ENCODE measurements at regions not wholly inside any gene's neighbourhood (a gene's known extent, or its start where the extent isn't known, plus 50 kb on each side); places are given as distances from the start of the nearest gene placed in this dataset.

DNA sequence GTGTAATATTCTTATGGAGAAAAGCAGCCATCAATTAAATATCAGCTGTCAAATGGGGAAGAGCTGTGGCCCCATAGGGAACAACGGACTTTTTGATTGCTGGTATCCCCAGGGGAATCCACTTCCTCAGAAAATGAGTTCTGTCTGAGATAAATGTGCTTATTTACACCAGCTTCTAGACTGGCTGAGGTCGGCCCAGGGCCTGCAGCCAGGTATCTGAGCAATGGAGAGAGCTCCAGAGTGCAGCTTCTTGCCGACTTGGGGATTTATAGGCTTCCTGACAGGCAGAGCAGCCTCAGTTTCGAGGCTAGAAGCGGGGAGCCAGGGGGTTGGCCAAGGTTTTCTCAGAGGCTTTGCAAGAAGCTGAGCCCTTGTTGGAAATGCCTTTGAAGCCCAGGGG lies 67.2 kb downstream of the MCFD2 start:
- H3K4me1 ChIP-seq (ENCODE audit: control insufficient read depth in 2 of 3, insufficient read depth in 2 of 3, low read depth in 1 of 3, low read length in 3 of 3) = peaks cover 4 to 52% (median 49%) of the 10 kb centered on the region in 3 donors
- H3K36me3 ChIP-seq (ENCODE audit: control insufficient read depth in 2 of 3, insufficient read depth in 3 of 3, low read length in 3 of 3) = no peaks in the 10 kb centered on the region
- TF ChIP-seq, protein P1, sequence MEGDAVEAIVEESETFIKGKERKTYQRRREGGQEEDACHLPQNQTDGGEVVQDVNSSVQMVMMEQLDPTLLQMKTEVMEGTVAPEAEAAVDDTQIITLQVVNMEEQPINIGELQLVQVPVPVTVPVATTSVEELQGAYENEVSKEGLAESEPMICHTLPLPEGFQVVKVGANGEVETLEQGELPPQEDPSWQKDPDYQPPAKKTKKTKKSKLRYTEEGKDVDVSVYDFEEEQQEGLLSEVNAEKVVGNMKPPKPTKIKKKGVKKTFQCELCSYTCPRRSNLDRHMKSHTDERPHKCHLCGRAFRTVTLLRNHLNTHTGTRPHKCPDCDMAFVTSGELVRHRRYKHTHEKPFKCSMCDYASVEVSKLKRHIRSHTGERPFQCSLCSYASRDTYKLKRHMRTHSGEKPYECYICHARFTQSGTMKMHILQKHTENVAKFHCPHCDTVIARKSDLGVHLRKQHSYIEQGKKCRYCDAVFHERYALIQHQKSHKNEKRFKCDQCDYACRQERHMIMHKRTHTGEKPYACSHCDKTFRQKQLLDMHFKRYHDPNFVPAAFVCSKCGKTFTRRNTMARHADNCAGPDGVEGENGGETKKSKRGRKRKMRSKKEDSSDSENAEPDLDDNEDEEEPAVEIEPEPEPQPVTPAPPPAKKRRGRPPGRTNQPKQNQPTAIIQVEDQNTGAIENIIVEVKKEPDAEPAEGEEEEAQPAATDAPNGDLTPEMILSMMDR (IDR thresholded peaks at IDR 0.05; ENCODE audit: borderline replicate concordance, extremely low read depth, insufficient read depth) = no peak
- peak in 4 of 5 donors; percentile 34 to 59 (median 50) for DNase-seq
- H3K27me3 ChIP-seq (ENCODE audit: control insufficient read depth, insufficient read depth, low read length) = no peaks in the 10 kb centered on the region
- peak overlapping the region in 1 of 3 donors; percentile 0 for H3K4me3 ChIP-seq (ENCODE audit: low read length in 3 of 3)
- no peak for FAIRE-seq
- H3K27ac ChIP-seq (ENCODE audit: low read depth in 2 of 2, low read length in 2 of 2) = peak overlapping the region; percentile 93 to 96
- intact Hi-C loops (cut with DNase I) = no loop called here
- H3K9ac ChIP-seq (ENCODE audit: low read length in 3 of 3) = peak overlapping the region in 1 of 3 donors; percentile 68
- H3K9me3 ChIP-seq (ENCODE audit: control insufficient read depth in 2 of 3, insufficient read depth in 1 of 3, low read length in 3 of 3) = no peaks in the 10 kb centered on the region

DNA sequence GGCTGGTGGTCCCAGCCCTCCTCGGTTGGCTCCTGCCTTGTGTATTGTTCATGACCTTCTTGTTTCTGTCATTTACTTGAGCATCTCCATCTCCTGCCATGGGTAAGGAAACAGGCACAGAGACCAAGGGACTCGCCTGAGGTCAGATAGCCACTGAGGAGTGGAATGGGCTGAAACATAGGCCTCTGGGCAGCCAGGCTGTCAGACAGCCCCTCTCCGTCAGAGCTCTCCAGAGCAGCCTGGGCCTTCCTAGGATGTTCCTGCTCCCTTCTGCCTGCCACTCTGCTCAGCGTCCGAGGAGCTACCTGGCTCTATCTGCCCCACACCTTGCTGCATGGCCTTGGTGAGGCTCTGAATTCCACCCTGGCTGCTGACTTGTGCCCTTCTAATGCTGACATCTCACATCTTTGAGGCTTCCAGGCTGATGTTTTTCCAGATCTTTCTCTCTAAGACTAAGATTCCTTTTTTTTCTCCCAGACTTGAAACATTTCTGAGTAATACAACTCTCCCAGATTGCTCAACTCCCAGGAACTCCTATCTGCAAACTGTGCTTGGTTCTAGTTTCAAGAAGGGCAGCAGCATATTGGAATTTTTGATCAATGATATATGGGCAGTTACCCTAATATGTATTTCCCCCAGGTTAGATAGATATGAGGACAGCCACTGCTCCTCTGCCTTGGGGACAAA lies 67.7 kb downstream of the MCFD2 start:
- FAIRE-seq = no peak
- Histone ChIP-seq H3K4me1 (ENCODE audit: control insufficient read depth in 2 of 3, insufficient read depth in 2 of 3, low read depth in 1 of 3, low read length in 3 of 3) (peaks cover 4 to 52% (median 49%) of the 10 kb centered on the region in 3 donors), H3K27ac (ENCODE audit: low read depth in 2 of 2, low read length in 2 of 2) (peak overlapping the region; percentile 93 to 96), H3K36me3 (ENCODE audit: control insufficient read depth in 2 of 3, insufficient read depth in 3 of 3, low read length in 3 of 3) (no peaks in the 10 kb centered on the region), H3K9me3 (ENCODE audit: control insufficient read depth in 2 of 3, insufficient read depth in 1 of 3, low read length in 3 of 3) (no peaks in the 10 kb centered on the region), H3K4me3 (ENCODE audit: low read length in 3 of 3) (no peak overlapping the region), H3K9ac (ENCODE audit: low read length in 3 of 3) (peak overlapping the region in 1 of 3 donors; percentile 68), H3K27me3 (ENCODE audit: control insufficient read depth, insufficient read depth, low read length) (no peaks in the 10 kb centered on the region)
- intact Hi-C loops (cut with DNase I) = no loop called here
- DNase-seq = peak in 1 of 5 donors; percentile 65
- TF ChIP-seq, protein P1 (IDR thresholded peaks at IDR 0.05; ENCODE audit: borderline replicate concordance, extremely low read depth, insufficient read depth) = no peak

DNA sequence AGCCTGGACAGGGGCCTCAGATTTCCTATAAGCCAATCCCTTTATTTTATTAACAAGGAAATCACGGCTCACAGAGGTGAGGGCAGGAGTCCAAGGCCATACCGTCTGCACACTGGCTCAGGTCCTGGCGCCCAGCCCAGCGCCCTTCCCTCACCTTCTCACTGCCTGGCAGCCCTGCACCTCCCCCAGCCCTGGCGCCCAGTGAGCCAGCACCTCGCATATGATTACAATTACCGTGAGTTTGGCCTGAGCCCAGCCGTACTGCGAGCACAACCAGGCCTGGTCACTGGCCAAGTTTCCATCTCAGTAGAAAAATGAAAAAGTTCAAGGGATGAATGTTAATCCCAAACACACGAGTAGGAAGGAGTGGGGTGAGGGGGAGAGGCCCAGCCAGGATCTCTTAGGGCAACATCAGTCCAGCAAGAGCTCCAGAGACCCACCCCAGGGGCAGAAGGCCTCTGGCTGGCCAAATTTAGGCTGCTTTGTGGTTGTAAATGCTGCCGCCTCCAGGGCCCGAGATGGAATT lies 68.4 kb downstream of the MCFD2 start:
- intact Hi-C loops (cut with DNase I) = no loop called here
- Histone ChIP-seq H3K4me1 (ENCODE audit: control insufficient read depth in 2 of 3, insufficient read depth in 2 of 3, low read depth in 1 of 3, low read length in 3 of 3) (peaks cover 4 to 52% (median 49%) of the 10 kb centered on the region in 3 donors), H3K4me3 (ENCODE audit: low read length in 3 of 3) (no peak overlapping the region), H3K27me3 (ENCODE audit: control insufficient read depth, insufficient read depth, low read length) (no peaks in the 10 kb centered on the region), H3K27ac (ENCODE audit: low read depth in 2 of 2, low read length in 2 of 2) (peak overlapping the region; percentile 93 to 96), H3K36me3 (ENCODE audit: control insufficient read depth in 2 of 3, insufficient read depth in 3 of 3, low read length in 3 of 3) (no peaks in the 10 kb centered on the region), H3K9ac (ENCODE audit: low read length in 3 of 3) (peak overlapping the region in 1 of 3 donors; percentile 68), H3K9me3 (ENCODE audit: control insufficient read depth in 2 of 3, insufficient read depth in 1 of 3, low read length in 3 of 3) (no peaks in the 10 kb centered on the region)
- peak; percentile 78 to 98 (median 84) for DNase-seq
- peak; percentile 96 for FAIRE-seq
- TF ChIP-seq, protein P1 (IDR thresholded peaks at IDR 0.05; ENCODE audit: borderline replicate concordance, extremely low read depth, insufficient read depth) = no peak

All from kidney (tissue), 13 donors.